ENCODE measurements at regions not wholly inside any gene's neighbourhood (a gene's known extent, or its start where the extent isn't known, plus 50 kb on each side); places are given as distances from the start of the nearest gene placed in this dataset.

- H3K27ac ChIP-seq, result no peak overlapping the region
- TF ChIP-seq CTCF (conservative IDR thresholded peaks at IDR 0.05), result no peak
These were observed 844.4 kb downstream of the SORCS1 start for GRCh38 chr10:106320078-106320477.

DNA sequence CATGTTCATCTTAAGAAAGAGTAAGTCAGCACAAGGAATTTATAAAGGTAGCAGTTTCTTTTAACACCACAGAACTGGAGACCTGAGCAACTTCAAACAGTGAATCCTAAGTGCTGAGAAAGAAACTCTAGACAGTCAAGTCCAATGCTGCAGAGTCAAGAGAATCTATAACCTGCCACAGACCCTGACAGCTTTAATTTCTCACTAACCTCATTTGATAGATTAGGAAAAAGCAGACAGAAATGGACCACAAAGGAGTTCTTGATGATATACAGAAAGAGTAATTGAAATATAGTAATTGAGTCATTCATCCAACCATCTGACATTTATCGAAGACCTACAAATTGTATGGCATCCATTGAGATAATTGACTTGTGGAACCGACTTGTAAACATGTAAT is 847.0 kb downstream of the SORCS1 start:
- H3K27ac ChIP-seq, result no peak overlapping the region
- TF ChIP-seq CTCF (conservative IDR thresholded peaks at IDR 0.05), result no peak

GRCh38 chr10:106313041-106313440 is 851.5 kb downstream of the SORCS1 start:
- TF ChIP-seq CTCF (conservative IDR thresholded peaks at IDR 0.05), result no peak
- no peak overlapping the region for H3K27ac ChIP-seq

DNA sequence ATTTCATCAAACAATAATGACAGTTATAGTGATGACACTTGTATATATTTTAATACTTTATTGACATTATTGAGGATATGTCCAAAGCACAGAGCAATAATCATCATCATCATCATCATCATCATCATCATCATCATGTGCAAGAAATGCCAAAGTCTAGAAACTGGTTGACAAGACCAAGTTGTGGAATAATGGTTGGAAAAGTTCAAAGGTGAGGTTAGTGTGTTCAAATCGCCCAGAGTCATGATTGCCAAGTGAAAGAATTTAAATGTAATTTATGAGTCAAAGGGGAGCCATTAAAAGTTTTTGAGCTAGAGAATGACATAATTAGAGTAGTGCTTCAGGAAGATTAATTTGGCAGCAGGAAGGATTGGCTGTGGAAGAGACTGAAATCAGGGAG is 852.4 kb downstream of the SORCS1 start:
- H3K27ac ChIP-seq, result no peak overlapping the region
- no peak for TF ChIP-seq CTCF (conservative IDR thresholded peaks at IDR 0.05)

DNA sequence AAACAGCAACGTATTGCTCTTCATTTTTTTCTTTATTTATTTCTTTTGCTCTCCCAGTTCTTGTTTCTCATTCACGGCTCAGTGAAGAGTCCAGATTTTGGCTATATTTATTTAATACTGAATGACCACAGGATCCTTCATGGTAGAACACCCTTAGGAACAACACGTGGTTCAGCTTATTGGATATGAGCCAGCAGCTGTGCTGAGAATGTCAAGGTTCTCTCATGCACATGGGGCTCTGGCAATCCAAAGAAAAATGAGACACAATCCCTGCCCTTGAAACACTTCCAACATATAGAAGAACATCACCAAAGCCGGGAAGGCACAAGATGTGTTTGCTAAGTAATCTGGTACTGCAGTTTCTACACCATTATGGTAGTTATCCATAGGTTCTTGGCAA is 852.9 kb downstream of the SORCS1 start:
- no peak overlapping the region for H3K27ac ChIP-seq

DNA sequence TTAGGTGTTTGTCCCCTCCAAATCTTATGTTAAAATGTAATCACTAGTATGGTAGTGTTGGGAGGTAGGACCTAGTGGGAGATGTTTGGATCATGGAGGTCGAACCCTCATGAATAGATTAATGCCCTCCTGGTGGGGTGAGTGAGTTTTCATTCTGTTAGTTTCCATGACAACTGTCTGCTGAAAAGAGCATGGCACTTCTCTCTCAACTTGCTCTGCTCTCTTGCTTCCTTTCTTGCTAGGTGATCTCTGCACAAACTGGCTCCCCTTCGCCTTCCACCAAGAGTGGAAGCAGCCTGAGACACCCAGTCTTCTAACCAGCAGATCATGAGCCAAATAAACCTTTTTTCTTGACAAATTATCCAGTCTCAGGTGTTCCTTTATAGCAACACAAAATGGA is 853.9 kb downstream of the SORCS1 start:
- H3K27ac ChIP-seq, result no peak overlapping the region
- no peak for TF ChIP-seq CTCF (conservative IDR thresholded peaks at IDR 0.05)

More for the DNA sequence above, 852.9 kb downstream of the SORCS1 start:
- no peak for TF ChIP-seq CTCF (conservative IDR thresholded peaks at IDR 0.05)

DNA sequence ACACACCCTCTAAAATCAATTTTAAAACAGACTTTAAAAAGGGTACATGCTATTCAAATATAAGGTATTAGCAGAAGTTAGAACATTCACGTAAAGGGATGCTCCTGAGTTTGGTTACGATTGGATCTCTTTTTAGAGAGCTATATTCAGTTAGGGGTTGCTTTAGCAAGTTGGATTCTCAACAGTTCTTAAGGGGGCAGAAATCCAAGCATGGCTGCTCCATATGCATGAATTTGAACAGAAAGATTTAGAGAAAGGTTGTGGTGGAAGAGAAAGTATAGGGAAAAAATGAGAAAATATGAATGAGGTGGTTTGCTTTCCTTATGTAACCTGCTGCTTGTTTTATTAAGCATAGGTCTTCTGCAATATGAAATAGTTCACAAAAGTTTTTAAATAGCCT is 855.1 kb downstream of the SORCS1 start:
- no peak for TF ChIP-seq CTCF (conservative IDR thresholded peaks at IDR 0.05)
- H3K27ac ChIP-seq, result no peak overlapping the region

DNA sequence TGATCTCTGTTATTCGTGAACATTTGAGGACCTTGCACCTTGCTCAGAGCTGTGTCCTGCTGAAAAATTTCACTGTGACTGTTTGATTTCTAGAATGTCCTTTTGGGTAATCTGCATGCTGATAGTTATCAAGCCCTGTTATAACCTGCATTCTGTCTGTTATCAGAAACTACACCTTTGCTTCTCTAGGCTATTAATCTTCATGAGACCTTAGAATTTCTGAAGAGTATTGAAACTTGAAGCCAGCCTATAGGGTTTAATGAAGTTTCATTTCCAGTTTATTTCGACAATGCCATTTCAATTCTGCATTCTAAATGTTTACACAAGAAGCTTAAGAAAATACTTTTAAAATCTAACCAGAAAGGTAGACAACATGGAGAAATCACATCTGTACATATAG is 856.2 kb downstream of the SORCS1 start:
- no peak for TF ChIP-seq CTCF (conservative IDR thresholded peaks at IDR 0.05)
- H3K27ac ChIP-seq, result no peak overlapping the region

All from VCaP (cell line).